Thyroid gland (tissue), 4 donors: ENCODE measurements at regions not wholly inside any gene's neighbourhood (a gene's known extent, or its start where the extent isn't known, plus 50 kb on each side); places are given as distances from the start of the nearest gene placed in this dataset.

Source experiments
- DNase-seq, 2 donors: peaks; one replicate each; pipeline ENCODE4 v3.0.0-alpha.2; 2019
- H3K27ac ChIP-seq, 3 donors: fragments of 200-600 bp; sonication (generic); 1 replicate in 2 of 3; 2 replicates in 1 of 3; pipeline ENCODE4 v1.5.1; 2016 to 2019; ENCODE audit warnings: mild to moderate bottlenecking in 1 of 3, moderate library complexity in 1 of 3
- H3K27me3 ChIP-seq: fragments of 200-600 bp; sonication (generic); one replicate; pipeline ENCODE4 v1.5.1; 2019
- H3K36me3 ChIP-seq, 2 donors: fragments of 200-600 bp; sonication (generic); one replicate each; pipeline ENCODE4 v1.5.1; 2016 to 2019
- H3K4me1 ChIP-seq, 2 donors: fragments of 200-600 bp; sonication (generic); one replicate each; pipeline ENCODE4 v1.5.1; 2017 to 2019
- H3K4me3 ChIP-seq, 3 donors: fragments of 200-600 bp; sonication (generic); replicated peaks in 1 of 3; 1 replicate in 2 of 3; 2 replicates in 1 of 3; pipeline ENCODE4 v1.5.1; 2016; ENCODE audit warnings: mild to moderate bottlenecking in 1 of 3
- H3K9me3 ChIP-seq: fragments of 200-600 bp; sonication (generic); one replicate; pipeline ENCODE4 v1.5.1; 2017
- CTCF ChIP-seq, 6 experiments: fragments of 200-600 bp in 3 of 6; fragments of 450-650 bp in 3 of 6; sonication (generic) in 3 of 6; IDR thresholded peaks; one replicate each; pipeline ENCODE4 v1.5.1; 2016 to 2019; ENCODE audit warnings: antibody characterized with exemption in 6 of 6, mild to moderate bottlenecking in 2 of 6, inconsistent platforms in 1 of 6, moderate library complexity in 1 of 6
- POLR2A ChIP-seq, 2 donors: fragments of 450-650 bp; IDR thresholded peaks; one replicate each; pipeline ENCODE4 v1.6.1; 2017; ENCODE audit warnings: antibody characterized with exemption in 2 of 2, mild to moderate bottlenecking in 2 of 2, moderate library complexity in 1 of 2
- WGBS, 2 donors: methylation state at CpG; one replicate each; pipeline ENCODE4 v1.1.5; 2017; 5-methylcytosine and 5-hydroxymethylcytosine counted together
- intact Hi-C: fragments of 100-400 bp; cut with DNase I; formaldehyde crosslinking; loops from one replicate; pipeline ENCODE4 v1.15.1; 2023

GRCh38 chr3:72145506-72146380 is 360.8 kb upstream of the PROK2 start:
- H3K4me1 ChIP-seq: no peaks in the 10 kb centered on the region
- WGBS, 2 donors: 69 to 75% methylated on average over 12 of the region's 12 CpGs
- DNase-seq: no peak
- TF ChIP-seq CTCF (IDR thresholded peaks at IDR 0.05) (no peak), POLR2A (IDR thresholded peaks at IDR 0.05) (no peak)
- H3K36me3 ChIP-seq: no peaks in the 10 kb centered on the region
- H3K27ac ChIP-seq: no peak overlapping the region
- no peak overlapping the region for H3K4me3 ChIP-seq
- no peaks in the 10 kb centered on the region for H3K9me3 ChIP-seq
- intact Hi-C loops: no loop called here
- no peaks in the 10 kb centered on the region for H3K27me3 ChIP-seq

- DNase-seq: no peak
- H3K27ac ChIP-seq: no peak overlapping the region
- H3K9me3 ChIP-seq: no peaks in the 10 kb centered on the region
- 74 to 89% methylated on average over 9 to 10 of the region's 10 CpGs for WGBS, 2 donors
- H3K4me1 ChIP-seq: no peaks in the 10 kb centered on the region
- intact Hi-C loops: no loop called here
- no peaks in the 10 kb centered on the region for H3K36me3 ChIP-seq
- no peak for TF ChIP-seq CTCF (IDR thresholded peaks at IDR 0.05)
- no peak for TF ChIP-seq POLR2A (IDR thresholded peaks at IDR 0.05)
- no peaks in the 10 kb centered on the region for H3K27me3 ChIP-seq
- H3K4me3 ChIP-seq: no peak overlapping the region
Observed at GRCh38 chr3:72144773-72145505, 360.0 kb upstream of the PROK2 start.

GRCh38 chr3:72143966-72144717 is 359.2 kb upstream of the PROK2 start:
- Histone ChIP-seq H3K27ac (no peak overlapping the region), H3K4me3 (no peak overlapping the region), H3K36me3 (no peaks in the 10 kb centered on the region), H3K4me1 (no peaks in the 10 kb centered on the region), H3K9me3 (no peaks in the 10 kb centered on the region), H3K27me3 (no peaks in the 10 kb centered on the region)
- TF ChIP-seq POLR2A (IDR thresholded peaks at IDR 0.05) (no peak), CTCF (IDR thresholded peaks at IDR 0.05) (no peak)
- WGBS, 2 donors: 67 to 71% methylated on average over 6 of the region's 6 CpGs
- intact Hi-C loops: no loop called here
- DNase-seq: no peak

- H3K4me1 ChIP-seq: no peaks in the 10 kb centered on the region
- no peaks in the 10 kb centered on the region for H3K9me3 ChIP-seq
- no peak overlapping the region for H3K27ac ChIP-seq
- H3K36me3 ChIP-seq: no peaks in the 10 kb centered on the region
- 63 to 76% methylated on average over 7 of the region's 7 CpGs for WGBS, 2 donors
- H3K27me3 ChIP-seq: no peaks in the 10 kb centered on the region
- no peak overlapping the region for H3K4me3 ChIP-seq
- TF ChIP-seq CTCF (IDR thresholded peaks at IDR 0.05): no peak
- no peak for TF ChIP-seq POLR2A (IDR thresholded peaks at IDR 0.05)
- intact Hi-C loops: no loop called here
- DNase-seq: no peak
Observed at GRCh38 chr3:72143322-72143721, 358.4 kb upstream of the PROK2 start.
